ENCODE measurements at regions not wholly inside any gene's neighbourhood (a gene's known extent, or its start where the extent isn't known, plus 50 kb on each side); places are given as distances from the start of the nearest gene placed in this dataset.

GRCh38 chr9:80417211-80417773, 845.5 kb downstream of the TLE4 start:
- Histone ChIP-seq H3K27me3 (ENCODE audit: control insufficient read depth in 1 of 2, insufficient read depth in 1 of 2, low read length in 2 of 2) (no peaks in the 10 kb centered on the region), H2BK15ac (ENCODE audit: low read depth, poor library complexity, severe bottlenecking) (no peak overlapping the region), H4K91ac (ENCODE audit: low read length) (no peak overlapping the region), H3K4ac (ENCODE audit: low read depth in 1 of 2, low read length in 2 of 2) (no peak overlapping the region), H3K14ac (ENCODE audit: low read length in 2 of 2) (no peak overlapping the region), H3K4me1 (ENCODE audit: control insufficient read depth, insufficient read depth, low read depth, low read length) (no peaks in the 10 kb centered on the region), H3K36me3 (ENCODE audit: control insufficient read depth in 1 of 2, insufficient read depth in 2 of 2, low read depth in 1 of 2, low read length in 2 of 2) (no peaks in the 10 kb centered on the region), H2BK12ac (ENCODE audit: low read length in 2 of 2) (no peak overlapping the region), H2AFZ (ENCODE audit: low read depth, low read length) (no peak overlapping the region), H3K18ac (ENCODE audit: low read depth in 1 of 2, low read length in 2 of 2) (no peak overlapping the region), H2BK120ac (ENCODE audit: low read depth, low read length) (no peak overlapping the region), H4K8ac (ENCODE audit: low read length) (no peak overlapping the region), H3K79me1 (replicated peaks; ENCODE audit: low read length, poor library complexity, severe bottlenecking) (no peaks in the 10 kb centered on the region), H3K4me2 (ENCODE audit: low read length, poor library complexity, severe bottlenecking) (no peak overlapping the region), H3K27ac (ENCODE audit: low read length, poor library complexity, severe bottlenecking) (no peak overlapping the region), H2BK5ac (ENCODE audit: low read depth, low read length, poor library complexity, severe bottlenecking) (no peak overlapping the region), H3K23ac (ENCODE audit: low read length in 2 of 2) (no peak overlapping the region), H2AK5ac (ENCODE audit: low read length, severe bottlenecking) (no peak overlapping the region), H3K4me3 (ENCODE audit: insufficient read depth in 1 of 2, low read depth in 1 of 2, low read length in 2 of 2) (no peak overlapping the region), H3K9ac (ENCODE audit: low read length) (no peak overlapping the region), H3K9me3 (ENCODE audit: control insufficient read depth, low read length) (peaks cover 41% of the 10 kb centered on the region)
- no peak for DNase-seq

GRCh38 chr9:80410106-80410505, 838.3 kb downstream of the TLE4 start:
- Histone ChIP-seq H3K14ac (ENCODE audit: low read length in 2 of 2) (no peak overlapping the region), H3K4me2 (ENCODE audit: low read length, poor library complexity, severe bottlenecking) (peak overlapping the region; percentile 45), H3K36me3 (ENCODE audit: control insufficient read depth in 1 of 2, insufficient read depth in 2 of 2, low read depth in 1 of 2, low read length in 2 of 2) (no peaks in the 10 kb centered on the region), H3K9ac (ENCODE audit: low read length) (no peak overlapping the region), H2AFZ (ENCODE audit: low read depth, low read length) (no peak overlapping the region), H2BK12ac (ENCODE audit: low read length in 2 of 2) (no peak overlapping the region), H3K79me1 (replicated peaks; ENCODE audit: low read length, poor library complexity, severe bottlenecking) (no peaks in the 10 kb centered on the region), H2AK5ac (ENCODE audit: low read length, severe bottlenecking) (no peak overlapping the region), H3K4me3 (ENCODE audit: insufficient read depth in 1 of 2, low read depth in 1 of 2, low read length in 2 of 2) (no peak overlapping the region), H2BK120ac (ENCODE audit: low read depth, low read length) (no peak overlapping the region), H3K4me1 (ENCODE audit: control insufficient read depth, insufficient read depth, low read depth, low read length) (peaks cover 2% of the 10 kb centered on the region), H3K4ac (ENCODE audit: low read depth in 1 of 2, low read length in 2 of 2) (no peak overlapping the region), H2BK5ac (ENCODE audit: low read depth, low read length, poor library complexity, severe bottlenecking) (no peak overlapping the region), H3K9me3 (ENCODE audit: control insufficient read depth, low read length) (no peaks in the 10 kb centered on the region), H3K27me3 (ENCODE audit: control insufficient read depth in 1 of 2, insufficient read depth in 1 of 2, low read length in 2 of 2) (no peaks in the 10 kb centered on the region), H2BK15ac (ENCODE audit: low read depth, poor library complexity, severe bottlenecking) (no peak overlapping the region), H4K8ac (ENCODE audit: low read length) (no peak overlapping the region), H3K23ac (ENCODE audit: low read length in 2 of 2) (no peak overlapping the region), H4K91ac (ENCODE audit: low read length) (no peak overlapping the region), H3K18ac (ENCODE audit: low read depth in 1 of 2, low read length in 2 of 2) (no peak overlapping the region), H3K27ac (ENCODE audit: low read length, poor library complexity, severe bottlenecking) (peak overlapping the region; percentile 37)
- WGBS, result 14% methylated on average over 5 of the region's 5 CpGs
- peak; percentile 86 for DNase-seq

- Histone ChIP-seq H2BK15ac (ENCODE audit: low read depth, poor library complexity, severe bottlenecking) (no peak overlapping the region), H3K4me3 (ENCODE audit: insufficient read depth in 1 of 2, low read depth in 1 of 2, low read length in 2 of 2) (no peak overlapping the region), H3K4me1 (ENCODE audit: control insufficient read depth, insufficient read depth, low read depth, low read length) (peaks cover 2% of the 10 kb centered on the region), H3K9me3 (ENCODE audit: control insufficient read depth, low read length) (no peaks in the 10 kb centered on the region), H3K27ac (ENCODE audit: low read length, poor library complexity, severe bottlenecking) (no peak overlapping the region), H2BK120ac (ENCODE audit: low read depth, low read length) (no peak overlapping the region), H3K9ac (ENCODE audit: low read length) (no peak overlapping the region), H4K91ac (ENCODE audit: low read length) (no peak overlapping the region), H2BK5ac (ENCODE audit: low read depth, low read length, poor library complexity, severe bottlenecking) (no peak overlapping the region), H3K18ac (ENCODE audit: low read depth in 1 of 2, low read length in 2 of 2) (no peak overlapping the region), H3K27me3 (ENCODE audit: control insufficient read depth in 1 of 2, insufficient read depth in 1 of 2, low read length in 2 of 2) (no peaks in the 10 kb centered on the region), H3K4ac (ENCODE audit: low read depth in 1 of 2, low read length in 2 of 2) (no peak overlapping the region), H2AFZ (ENCODE audit: low read depth, low read length) (no peak overlapping the region), H3K14ac (ENCODE audit: low read length in 2 of 2) (no peak overlapping the region), H2BK12ac (ENCODE audit: low read length in 2 of 2) (no peak overlapping the region), H4K8ac (ENCODE audit: low read length) (no peak overlapping the region), H3K36me3 (ENCODE audit: control insufficient read depth in 1 of 2, insufficient read depth in 2 of 2, low read depth in 1 of 2, low read length in 2 of 2) (no peaks in the 10 kb centered on the region), H3K4me2 (ENCODE audit: low read length, poor library complexity, severe bottlenecking) (no peak overlapping the region), H3K23ac (ENCODE audit: low read length in 2 of 2) (no peak overlapping the region), H3K79me1 (replicated peaks; ENCODE audit: low read length, poor library complexity, severe bottlenecking) (no peaks in the 10 kb centered on the region), H2AK5ac (ENCODE audit: low read length, severe bottlenecking) (no peak overlapping the region)
- 96% methylated on average over 5 of the region's 5 CpGs for WGBS
- DNase-seq, result no peak
These were observed 835.5 kb downstream of the TLE4 start for GRCh38 chr9:80407220-80407619.

- Histone ChIP-seq H2AK5ac (ENCODE audit: low read length, severe bottlenecking) (no peak overlapping the region), H4K8ac (ENCODE audit: low read length) (no peak overlapping the region), H3K27ac (ENCODE audit: low read length, poor library complexity, severe bottlenecking) (no peak overlapping the region), H2BK12ac (ENCODE audit: low read length in 2 of 2) (no peak overlapping the region), H3K18ac (ENCODE audit: low read depth in 1 of 2, low read length in 2 of 2) (no peak overlapping the region), H2BK120ac (ENCODE audit: low read depth, low read length) (no peak overlapping the region), H3K4ac (ENCODE audit: low read depth in 1 of 2, low read length in 2 of 2) (no peak overlapping the region), H3K9me3 (ENCODE audit: control insufficient read depth, low read length) (peaks cover 4% of the 10 kb centered on the region), H3K36me3 (ENCODE audit: control insufficient read depth in 1 of 2, insufficient read depth in 2 of 2, low read depth in 1 of 2, low read length in 2 of 2) (no peaks in the 10 kb centered on the region), H2AFZ (ENCODE audit: low read depth, low read length) (no peak overlapping the region), H3K27me3 (ENCODE audit: control insufficient read depth in 1 of 2, insufficient read depth in 1 of 2, low read length in 2 of 2) (no peaks in the 10 kb centered on the region), H2BK5ac (ENCODE audit: low read depth, low read length, poor library complexity, severe bottlenecking) (no peak overlapping the region), H3K14ac (ENCODE audit: low read length in 2 of 2) (no peak overlapping the region), H3K79me1 (replicated peaks; ENCODE audit: low read length, poor library complexity, severe bottlenecking) (no peaks in the 10 kb centered on the region), H2BK15ac (ENCODE audit: low read depth, poor library complexity, severe bottlenecking) (no peak overlapping the region), H4K91ac (ENCODE audit: low read length) (no peak overlapping the region), H3K4me1 (ENCODE audit: control insufficient read depth, insufficient read depth, low read depth, low read length) (no peaks in the 10 kb centered on the region), H3K9ac (ENCODE audit: low read length) (no peak overlapping the region), H3K23ac (ENCODE audit: low read length in 2 of 2) (no peak overlapping the region), H3K4me2 (ENCODE audit: low read length, poor library complexity, severe bottlenecking) (no peak overlapping the region), H3K4me3 (ENCODE audit: insufficient read depth in 1 of 2, low read depth in 1 of 2, low read length in 2 of 2) (no peak overlapping the region)
- WGBS, result 90% methylated on average over 3 of the region's 4 CpGs
- no peak for DNase-seq
These were observed 829.5 kb downstream of the TLE4 start for GRCh38 chr9:80401243-80401642.

Data from mesenchymal stem cell (in vitro differentiated cells and primary cell).